Osteoblast (primary cell): ENCODE measurements at regions not wholly inside any gene's neighbourhood (a gene's known extent, or its start where the extent isn't known, plus 50 kb on each side); places are given as distances from the start of the nearest gene placed in this dataset.

ENCODE experiments used
- DNase-seq: peaks from one replicate; pipeline ENCODE4 v3.0.0; 2011; ENCODE audit warnings: low spot score, mixed read lengths; ENCODE audit not compliant: insufficient read length; ENCODE audit errors: missing footprints
- H2AFZ ChIP-seq: 2 replicates; pipeline ENCODE4 v1.6.0; 2011; ENCODE audit warnings: mild to moderate bottlenecking, low read length
- H3K27ac ChIP-seq: 2 replicates; pipeline ENCODE4 v1.5.1; 2011; ENCODE audit warnings: mild to moderate bottlenecking, low read depth, low read length, moderate library complexity
- H3K27me3 ChIP-seq: 2 replicates; pipeline ENCODE4 v1.6.0; 2012; ENCODE audit warnings: mild to moderate bottlenecking, control low read depth, inconsistent platforms, low read length, moderate library complexity; ENCODE audit not compliant: insufficient read depth
- H3K36me3 ChIP-seq: 2 replicates; pipeline ENCODE4 v1.5.1; 2011; ENCODE audit warnings: mild to moderate bottlenecking, low read length, control low read depth, moderate library complexity; ENCODE audit not compliant: insufficient read depth
- H3K4me1 ChIP-seq: 2 replicates; pipeline ENCODE4 v1.5.1; 2011; ENCODE audit warnings: mild to moderate bottlenecking, low read length, control low read depth, moderate library complexity; ENCODE audit not compliant: insufficient read depth
- H3K4me2 ChIP-seq: 2 replicates; pipeline ENCODE4 v1.6.0; 2011; ENCODE audit warnings: mild to moderate bottlenecking, low read length; ENCODE audit not compliant: insufficient read depth
- H3K4me3 ChIP-seq: fragments of 200-600 bp; sonication (generic); 3 replicates; pipeline ENCODE4 v1.5.1; 2012; ENCODE audit warnings: mild to moderate bottlenecking, low read length, inconsistent platforms; ENCODE audit not compliant: insufficient read depth
- H3K79me2 ChIP-seq: 2 replicates; pipeline ENCODE4 v1.6.0; 2012; ENCODE audit warnings: mild to moderate bottlenecking, low read length, control low read depth, inconsistent platforms; ENCODE audit not compliant: insufficient read depth
- H3K9me3 ChIP-seq: 2 replicates; pipeline ENCODE4 v1.5.1; 2011; ENCODE audit warnings: low read depth, low read length, control low read depth
- H4K20me1 ChIP-seq: 2 replicates; pipeline ENCODE4 v1.6.0; 2012; ENCODE audit warnings: mild to moderate bottlenecking, low read length, control low read depth; ENCODE audit not compliant: insufficient read depth
- TF ChIP-seq, protein P1 (sequence below): IDR thresholded peaks from 2 replicates; pipeline ENCODE4 v1.5.1; 2011; ENCODE audit warnings: mild to moderate bottlenecking, low read depth, low read length, moderate library complexity; ENCODE audit errors: extremely low read depth

DNA sequence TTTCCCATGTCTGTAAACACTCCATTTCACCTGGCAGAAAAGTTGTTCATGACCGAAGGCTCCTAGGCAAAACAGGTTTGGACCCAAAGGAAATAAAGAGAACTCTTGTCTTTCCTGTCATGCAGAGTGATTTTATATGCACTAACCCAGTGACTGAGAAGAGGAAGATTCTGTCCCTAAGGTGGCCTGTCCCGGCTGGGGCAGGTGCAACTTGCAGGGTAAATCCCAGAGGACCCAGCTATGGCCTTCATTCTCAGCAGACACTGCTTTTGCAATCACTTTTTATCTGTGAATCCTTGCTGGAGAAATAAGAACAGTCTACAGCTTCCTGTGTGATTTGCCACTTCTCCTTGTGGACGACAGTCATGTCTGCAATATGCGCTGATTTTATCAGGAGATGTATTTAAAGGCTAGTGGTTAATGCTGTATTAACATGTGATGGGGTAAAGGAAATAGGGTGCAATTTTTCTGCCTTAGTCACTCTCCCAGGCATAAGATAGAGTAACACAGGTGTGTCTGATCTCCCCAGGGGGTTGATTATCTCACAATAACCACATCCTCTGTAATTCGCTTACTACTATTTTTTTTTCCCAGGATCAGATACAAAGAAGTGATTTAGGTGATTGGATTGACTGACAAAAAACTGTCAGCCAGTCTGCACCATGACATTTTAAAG lies 696.8 kb upstream of the SOX9 start:
- H3K4me2 ChIP-seq, result no peak overlapping the region
- peaks cover 4% of the 10 kb centered on the region for H3K4me1 ChIP-seq
- no peaks in the 10 kb centered on the region for H3K27me3 ChIP-seq
- H3K4me3 ChIP-seq, result no peak overlapping the region
- H3K9me3 ChIP-seq, result no peaks in the 10 kb centered on the region
- H3K79me2 ChIP-seq, result no peaks in the 10 kb centered on the region
- H3K36me3 ChIP-seq, result no peaks in the 10 kb centered on the region
- TF ChIP-seq, protein P1, sequence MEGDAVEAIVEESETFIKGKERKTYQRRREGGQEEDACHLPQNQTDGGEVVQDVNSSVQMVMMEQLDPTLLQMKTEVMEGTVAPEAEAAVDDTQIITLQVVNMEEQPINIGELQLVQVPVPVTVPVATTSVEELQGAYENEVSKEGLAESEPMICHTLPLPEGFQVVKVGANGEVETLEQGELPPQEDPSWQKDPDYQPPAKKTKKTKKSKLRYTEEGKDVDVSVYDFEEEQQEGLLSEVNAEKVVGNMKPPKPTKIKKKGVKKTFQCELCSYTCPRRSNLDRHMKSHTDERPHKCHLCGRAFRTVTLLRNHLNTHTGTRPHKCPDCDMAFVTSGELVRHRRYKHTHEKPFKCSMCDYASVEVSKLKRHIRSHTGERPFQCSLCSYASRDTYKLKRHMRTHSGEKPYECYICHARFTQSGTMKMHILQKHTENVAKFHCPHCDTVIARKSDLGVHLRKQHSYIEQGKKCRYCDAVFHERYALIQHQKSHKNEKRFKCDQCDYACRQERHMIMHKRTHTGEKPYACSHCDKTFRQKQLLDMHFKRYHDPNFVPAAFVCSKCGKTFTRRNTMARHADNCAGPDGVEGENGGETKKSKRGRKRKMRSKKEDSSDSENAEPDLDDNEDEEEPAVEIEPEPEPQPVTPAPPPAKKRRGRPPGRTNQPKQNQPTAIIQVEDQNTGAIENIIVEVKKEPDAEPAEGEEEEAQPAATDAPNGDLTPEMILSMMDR, result no peak
- no peak overlapping the region for H2AFZ ChIP-seq
- H4K20me1 ChIP-seq, result no peaks in the 10 kb centered on the region
- H3K27ac ChIP-seq, result no peak overlapping the region
- DNase-seq, result no peak

DNA sequence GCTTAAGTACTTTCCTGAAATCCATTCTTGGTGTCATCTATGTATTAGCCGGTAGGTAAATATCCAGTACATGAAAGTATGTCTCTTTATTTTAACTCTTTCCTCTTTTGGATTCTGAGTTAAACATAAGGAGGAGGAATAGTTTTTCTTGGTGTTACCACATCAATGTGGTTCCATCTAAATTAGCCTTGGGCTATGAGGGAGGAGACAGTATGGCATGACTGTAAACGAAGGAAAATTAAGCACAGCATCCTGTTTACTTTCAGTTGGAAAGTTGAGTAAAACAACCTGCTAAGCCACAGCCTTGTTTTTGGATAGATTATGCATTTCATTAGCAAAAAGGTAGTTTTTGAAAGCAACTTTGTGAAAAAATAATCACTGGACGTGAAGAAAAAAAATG lies 693.0 kb upstream of the SOX9 start:
- Histone ChIP-seq H3K27me3 (no peaks in the 10 kb centered on the region), H3K36me3 (no peaks in the 10 kb centered on the region), H3K4me2 (no peak overlapping the region), H3K27ac (no peak overlapping the region), H3K4me1 (peaks cover 4% of the 10 kb centered on the region), H3K4me3 (no peak overlapping the region), H3K79me2 (no peaks in the 10 kb centered on the region), H4K20me1 (no peaks in the 10 kb centered on the region), H3K9me3 (no peaks in the 10 kb centered on the region), H2AFZ (no peak overlapping the region)
- TF ChIP-seq, protein P1, result no peak
- no peak for DNase-seq

DNA sequence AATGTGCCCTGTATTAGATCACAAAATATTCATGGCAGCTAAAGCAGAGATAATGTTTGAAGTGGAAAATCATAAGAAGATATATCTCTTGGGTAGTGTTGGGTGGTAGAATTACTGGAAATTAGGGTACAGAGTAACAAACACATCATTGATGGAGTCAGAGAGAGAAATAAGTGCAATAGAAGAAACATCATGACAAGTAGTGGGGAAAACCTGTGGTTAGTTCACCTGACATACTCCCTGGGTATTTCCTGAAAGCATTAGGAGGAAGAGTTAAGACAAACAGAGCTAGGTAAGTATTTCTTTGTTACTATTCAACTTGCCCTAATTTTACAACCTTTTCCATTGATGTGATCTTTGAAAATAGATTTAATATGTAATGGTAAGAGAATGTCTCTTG lies 691.9 kb upstream of the SOX9 start:
- DNase-seq, result no peak
- Histone ChIP-seq H3K4me2 (no peak overlapping the region), H3K27me3 (no peaks in the 10 kb centered on the region), H3K79me2 (no peaks in the 10 kb centered on the region), H3K4me1 (peaks cover 3% of the 10 kb centered on the region), H2AFZ (no peak overlapping the region), H4K20me1 (no peaks in the 10 kb centered on the region), H3K27ac (no peak overlapping the region), H3K9me3 (no peaks in the 10 kb centered on the region), H3K4me3 (no peak overlapping the region), H3K36me3 (no peaks in the 10 kb centered on the region)
- TF ChIP-seq, protein P1, result no peak

DNA sequence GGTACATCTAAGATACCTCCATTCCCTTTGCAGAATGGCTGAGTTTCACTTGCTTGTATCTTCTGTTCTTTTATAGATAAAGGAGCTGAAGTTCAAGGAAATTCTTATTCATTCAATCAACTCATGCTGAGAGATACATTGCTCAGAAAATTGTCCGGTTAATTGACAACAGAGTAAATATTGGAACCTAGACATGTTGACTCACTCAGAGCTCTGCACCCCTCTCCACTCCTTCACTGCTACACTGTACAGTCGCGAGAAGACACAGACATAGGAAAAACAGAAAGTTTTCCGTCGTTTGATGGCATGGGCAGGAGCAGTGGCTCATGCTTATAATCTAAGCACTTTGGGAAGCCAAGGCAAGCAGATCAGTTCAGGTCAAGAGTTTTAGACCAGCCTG lies 690.5 kb upstream of the SOX9 start:
- Histone ChIP-seq H3K4me2 (no peak overlapping the region), H3K4me1 (no peaks in the 10 kb centered on the region), H3K36me3 (no peaks in the 10 kb centered on the region), H3K9me3 (no peaks in the 10 kb centered on the region), H3K4me3 (no peak overlapping the region), H3K79me2 (no peaks in the 10 kb centered on the region), H3K27me3 (no peaks in the 10 kb centered on the region), H2AFZ (no peak overlapping the region), H4K20me1 (no peaks in the 10 kb centered on the region), H3K27ac (no peak overlapping the region)
- no peak for DNase-seq
- TF ChIP-seq, protein P1, result no peak
